Right atrium auricular region (tissue), 2 donors: ENCODE measurements at regions not wholly inside any gene's neighbourhood (a gene's known extent, or its start where the extent isn't known, plus 50 kb on each side); places are given as distances from the start of the nearest gene placed in this dataset.
"Not testable (repeated sequence)": the region's sequence is repeated elsewhere in the genome, so short reads cannot be mapped to it uniquely, and the experiment has no call there.

Experiments
- DNase-seq: peaks from one replicate; pipeline ENCODE4 v3.0.0-alpha.2; 2019; ENCODE audit warnings: low spot score
- H3K27ac ChIP-seq, 2 donors: fragments of 200-600 bp; sonication (generic); 1 replicate in 1 of 2; 2 replicates in 1 of 2; pipeline ENCODE4 v1.5.1; 2016 to 2019
- H3K27me3 ChIP-seq, 2 donors: fragments of 200-600 bp; sonication (generic); one replicate each; pipeline versions ENCODE4 v1.5.1 to v1.6.0; 2017 to 2019
- H3K36me3 ChIP-seq: fragments of 200-600 bp; sonication (generic); one replicate; pipeline ENCODE4 v1.5.1; 2016
- H3K4me1 ChIP-seq, 2 donors: fragments of 200-600 bp; sonication (generic); one replicate each; pipeline versions ENCODE4 v1.5.1 to v1.6.0; 2017 to 2019
- H3K4me3 ChIP-seq, 2 donors: fragments of 200-600 bp; sonication (generic); 1 replicate in 1 of 2; 2 replicates in 1 of 2; pipeline ENCODE4 v1.5.1; 2017 to 2019; ENCODE audit warnings: mild to moderate bottlenecking in 1 of 2, moderate library complexity in 1 of 2
- H3K9me3 ChIP-seq, 2 donors: fragments of 200-600 bp; sonication (generic); one replicate each; pipeline ENCODE4 v1.5.1; 2019
- CTCF ChIP-seq, 2 donors: fragments of 200-600 bp; sonication (generic); IDR thresholded peaks; one replicate each; pipeline ENCODE4 v1.5.1; 2019; ENCODE audit warnings: antibody characterized with exemption in 2 of 2

DNA sequence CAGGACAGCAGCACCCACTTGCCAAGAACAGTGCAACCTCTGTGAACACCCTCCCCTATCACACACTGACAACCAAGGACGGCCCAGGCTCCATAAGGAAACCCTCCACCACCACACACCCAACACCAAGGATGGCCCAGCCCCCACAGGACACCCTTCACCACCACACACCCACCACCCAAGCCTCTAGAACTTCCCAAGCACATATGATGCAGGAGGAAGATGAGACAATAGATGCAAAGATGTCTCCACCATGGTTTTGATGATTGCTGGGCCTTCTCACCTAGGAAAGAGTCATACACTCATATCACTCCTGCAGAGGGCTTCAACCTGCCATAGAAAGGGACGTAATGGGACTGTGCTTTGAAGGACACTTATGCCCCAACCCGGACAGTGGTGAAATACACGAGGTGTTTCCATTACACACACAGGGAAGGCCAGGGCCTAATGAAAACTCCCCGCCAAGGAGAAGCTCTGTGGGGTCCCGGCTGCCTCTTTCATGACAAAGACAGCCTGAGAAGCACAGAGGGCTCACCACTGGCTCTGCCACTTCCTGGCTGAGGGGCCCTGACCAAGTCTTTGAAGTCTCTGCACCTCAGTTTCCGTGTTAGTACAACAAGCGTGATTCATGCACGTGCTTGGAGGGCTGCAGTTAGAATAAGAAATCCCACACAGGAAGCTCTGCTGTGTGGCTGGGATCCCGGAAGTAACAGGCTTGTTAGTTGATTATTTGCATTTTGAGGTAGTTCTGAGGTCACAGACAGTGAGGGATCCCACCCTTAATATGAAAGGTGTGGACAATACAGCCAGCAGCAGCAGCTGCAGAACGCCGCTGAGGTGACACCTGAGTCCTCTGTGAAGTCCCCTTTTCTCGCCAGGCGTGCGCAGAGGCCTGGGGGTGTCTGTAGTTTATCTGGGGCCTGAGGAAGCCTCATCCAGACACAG is 61.9 kb upstream of the ATP12A start:
- no peak overlapping the region for H3K27ac ChIP-seq
- no peak overlapping the region for H3K4me3 ChIP-seq
- no peaks in the 10 kb centered on the region for H3K9me3 ChIP-seq
- no peaks in the 10 kb centered on the region for H3K36me3 ChIP-seq
- no peak for TF ChIP-seq CTCF (IDR thresholded peaks at IDR 0.05)
- H3K27me3 ChIP-seq, result no peaks in the 10 kb centered on the region
- H3K4me1 ChIP-seq, result no peaks in the 10 kb centered on the region
- peak; percentile 40 for DNase-seq

DNA sequence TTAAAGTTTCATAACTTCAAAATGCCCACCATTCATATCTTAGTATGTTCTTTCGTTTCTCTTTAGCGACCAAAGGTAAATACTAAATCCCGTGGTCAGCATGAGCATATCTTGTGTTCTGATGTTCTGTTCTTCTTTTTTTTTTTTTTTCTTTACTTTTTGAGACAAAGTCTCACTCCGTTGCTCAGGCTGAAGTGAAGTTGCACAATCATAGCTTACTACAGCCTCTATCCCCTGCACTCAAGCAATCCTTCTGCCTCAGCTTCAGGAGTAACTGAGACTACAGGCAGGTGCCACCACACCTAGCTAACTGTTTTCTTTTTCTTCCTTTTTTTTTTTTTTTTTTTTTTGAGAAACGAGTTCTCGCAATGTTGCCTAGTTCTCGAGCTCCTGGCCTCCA is 60.9 kb upstream of the ATP12A start:
- H3K27ac ChIP-seq, result no peak overlapping the region
- no peaks in the 10 kb centered on the region for H3K4me1 ChIP-seq
- DNase-seq, result no peak
- H3K27me3 ChIP-seq, result no peaks in the 10 kb centered on the region
- H3K4me3 ChIP-seq, result no peak overlapping the region
- H3K9me3 ChIP-seq, result no peaks in the 10 kb centered on the region
- TF ChIP-seq CTCF (IDR thresholded peaks at IDR 0.05), result no peak
- H3K36me3 ChIP-seq, result no peaks in the 10 kb centered on the region

GRCh38 chr13:24622481-24623148 is 57.6 kb upstream of the ATP12A start:
- not testable (repeated sequence) for H3K9me3 ChIP-seq, H3K27ac ChIP-seq, H3K4me1 ChIP-seq, DNase-seq, H3K4me3 ChIP-seq, H3K36me3 ChIP-seq, H3K27me3 ChIP-seq

DNA sequence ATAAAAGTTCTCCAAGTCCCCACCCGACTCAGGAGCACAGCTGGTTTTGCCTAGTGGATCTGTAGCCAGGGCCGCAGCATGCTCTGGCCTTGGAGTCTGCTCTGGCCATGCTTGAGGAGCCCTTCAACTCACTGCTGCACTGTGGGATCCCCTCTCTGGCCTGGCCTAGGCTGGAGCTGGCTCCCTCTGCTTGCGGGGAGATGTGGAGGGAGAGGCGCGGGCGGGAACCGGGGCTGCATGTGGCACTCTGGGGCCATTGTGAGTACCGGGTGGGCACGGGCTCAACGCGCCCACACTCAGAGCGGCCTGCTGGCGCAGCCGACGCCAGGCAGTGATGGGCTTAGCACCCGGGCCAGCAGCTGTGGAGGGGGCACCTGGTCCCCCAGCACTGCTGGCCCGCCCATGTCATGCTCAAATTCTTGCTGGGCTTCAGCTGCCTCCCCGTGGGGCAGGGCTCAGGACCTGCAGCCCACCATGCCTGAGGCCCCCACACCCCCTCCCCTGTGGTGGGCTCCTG is 57.0 kb upstream of the ATP12A start:
- Histone ChIP-seq H3K27me3 (no peaks in the 10 kb centered on the region), H3K4me3 (no peak overlapping the region), H3K4me1 (no peaks in the 10 kb centered on the region), H3K27ac (no peak overlapping the region), H3K9me3 (no peaks in the 10 kb centered on the region), H3K36me3 (no peaks in the 10 kb centered on the region)
- no peak for TF ChIP-seq CTCF (IDR thresholded peaks at IDR 0.05)
- DNase-seq, result no peak

DNA sequence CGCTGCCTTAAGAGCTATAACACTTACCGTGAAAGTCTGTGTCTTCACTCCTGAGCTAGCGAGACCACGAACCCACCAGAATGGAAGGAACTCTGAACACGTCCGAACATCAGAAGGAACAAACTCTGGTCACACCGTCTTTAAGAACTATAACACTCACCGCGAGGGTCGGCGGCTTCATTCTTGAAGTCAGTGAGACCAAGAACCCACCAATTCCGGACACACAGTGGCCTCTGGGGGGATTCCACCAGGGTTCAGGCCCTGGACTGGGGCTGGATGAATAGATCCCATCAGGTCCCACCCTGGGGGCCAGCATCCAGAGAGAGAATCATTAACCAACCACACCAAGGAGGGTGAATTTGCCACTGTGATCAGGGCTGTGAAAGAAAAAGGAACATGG is 55.8 kb upstream of the ATP12A start:
- Histone ChIP-seq H3K4me1 (no peaks in the 10 kb centered on the region), H3K4me3 (no peak overlapping the region), H3K27ac (no peak overlapping the region), H3K9me3 (no peaks in the 10 kb centered on the region), H3K36me3 (no peaks in the 10 kb centered on the region), H3K27me3 (no peaks in the 10 kb centered on the region)
- no peak for TF ChIP-seq CTCF (IDR thresholded peaks at IDR 0.05)
- DNase-seq, result no peak

- H3K4me3 ChIP-seq, result no peak overlapping the region
- H3K9me3 ChIP-seq, result no peaks in the 10 kb centered on the region
- H3K4me1 ChIP-seq, result no peaks in the 10 kb centered on the region
- no peak for TF ChIP-seq CTCF (IDR thresholded peaks at IDR 0.05)
- H3K27ac ChIP-seq, result no peak overlapping the region
- DNase-seq, result no peak
- no peaks in the 10 kb centered on the region for H3K27me3 ChIP-seq
- no peaks in the 10 kb centered on the region for H3K36me3 ChIP-seq
Observed at GRCh38 chr13:24624801-24625231, 55.4 kb upstream of the ATP12A start.
